Fibroblast of mammary gland (primary cell): ENCODE measurements at regions not wholly inside any gene's neighbourhood (a gene's known extent, or its start where the extent isn't known, plus 50 kb on each side); places are given as distances from the start of the nearest gene placed in this dataset.
A peak's percentile ranks its signal among the peaks of the same experiment; 100 is the strongest.

Experiments used
- DNase-seq: peaks from one replicate; pipeline ENCODE4 v3.0.0-alpha.2; 2010; ENCODE audit warnings: low read depth
- H3K4me3 ChIP-seq: 2 replicates; pipeline ENCODE4 v1.5.1; 2011; ENCODE audit warnings: low read depth, mild to moderate bottlenecking, low read length, moderate library complexity; ENCODE audit not compliant: control insufficient read depth
- TF ChIP-seq, protein P1 (sequence below): conservative IDR thresholded peaks from 2 replicates; pipeline ENCODE4 v1.5.1; 2011; ENCODE audit warnings: low read depth, low read length, inconsistent platforms; ENCODE audit not compliant: control insufficient read depth, insufficient read depth

GRCh38 chr10:129274748-129275474 lies 192.1 kb upstream of the MGMT start:
- TF ChIP-seq, protein P1, sequence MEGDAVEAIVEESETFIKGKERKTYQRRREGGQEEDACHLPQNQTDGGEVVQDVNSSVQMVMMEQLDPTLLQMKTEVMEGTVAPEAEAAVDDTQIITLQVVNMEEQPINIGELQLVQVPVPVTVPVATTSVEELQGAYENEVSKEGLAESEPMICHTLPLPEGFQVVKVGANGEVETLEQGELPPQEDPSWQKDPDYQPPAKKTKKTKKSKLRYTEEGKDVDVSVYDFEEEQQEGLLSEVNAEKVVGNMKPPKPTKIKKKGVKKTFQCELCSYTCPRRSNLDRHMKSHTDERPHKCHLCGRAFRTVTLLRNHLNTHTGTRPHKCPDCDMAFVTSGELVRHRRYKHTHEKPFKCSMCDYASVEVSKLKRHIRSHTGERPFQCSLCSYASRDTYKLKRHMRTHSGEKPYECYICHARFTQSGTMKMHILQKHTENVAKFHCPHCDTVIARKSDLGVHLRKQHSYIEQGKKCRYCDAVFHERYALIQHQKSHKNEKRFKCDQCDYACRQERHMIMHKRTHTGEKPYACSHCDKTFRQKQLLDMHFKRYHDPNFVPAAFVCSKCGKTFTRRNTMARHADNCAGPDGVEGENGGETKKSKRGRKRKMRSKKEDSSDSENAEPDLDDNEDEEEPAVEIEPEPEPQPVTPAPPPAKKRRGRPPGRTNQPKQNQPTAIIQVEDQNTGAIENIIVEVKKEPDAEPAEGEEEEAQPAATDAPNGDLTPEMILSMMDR: no peak
- DNase-seq: no peak
- no peak overlapping the region for H3K4me3 ChIP-seq

DNA sequence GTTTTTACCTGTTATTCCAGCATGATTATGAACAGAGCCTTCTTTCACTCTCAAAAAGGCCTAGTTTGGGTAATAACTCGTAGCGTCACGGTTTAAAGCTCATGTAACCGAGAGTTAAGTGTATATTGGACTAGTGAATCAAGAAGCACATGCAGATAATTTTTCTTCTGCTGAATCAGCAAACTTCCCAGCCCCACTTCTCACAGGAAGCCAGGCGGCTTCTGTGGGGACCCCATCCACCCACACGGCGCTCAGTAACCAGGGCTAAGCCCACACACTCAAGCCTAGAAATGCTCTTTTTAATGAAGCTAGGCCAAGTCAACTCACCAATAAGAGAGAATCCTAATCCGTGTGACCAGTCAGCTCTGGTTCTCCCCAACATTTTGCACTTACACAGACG lies 191.2 kb upstream of the MGMT start:
- no peak for DNase-seq
- TF ChIP-seq, protein P1: no peak
- no peak overlapping the region for H3K4me3 ChIP-seq

DNA sequence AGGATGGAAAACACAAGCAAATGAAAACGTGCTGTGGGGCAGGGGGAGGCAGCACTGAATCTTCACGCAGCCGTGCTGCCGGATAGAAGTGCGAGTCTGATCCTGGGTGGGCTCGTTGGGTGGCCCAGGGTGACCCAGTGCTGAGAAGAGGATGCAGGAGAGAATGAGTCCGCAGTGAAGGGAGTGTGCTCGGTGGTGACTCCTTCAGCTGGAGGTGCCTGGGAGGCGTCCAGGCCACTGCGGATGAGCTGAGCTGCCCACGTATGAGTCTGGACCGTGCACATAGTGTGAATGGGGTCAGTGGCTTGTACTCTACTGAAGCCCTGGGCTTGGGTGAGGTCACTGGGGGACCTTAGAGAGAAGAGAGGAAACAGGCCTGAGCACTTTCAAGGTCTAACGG lies 190.0 kb upstream of the MGMT start:
- peak; percentile 3 for DNase-seq
- H3K4me3 ChIP-seq: no peak overlapping the region
- TF ChIP-seq, protein P1: no peak

- no peak for DNase-seq
- TF ChIP-seq, protein P1: no peak
- H3K4me3 ChIP-seq: no peak overlapping the region
Observed at GRCh38 chr10:129277841-129278240, 189.2 kb upstream of the MGMT start.

- TF ChIP-seq, protein P1: no peak
- no peak for DNase-seq
- no peak overlapping the region for H3K4me3 ChIP-seq
Observed at GRCh38 chr10:129278686-129279085, 188.4 kb upstream of the MGMT start.

GRCh38 chr10:129279446-129280154 lies 187.4 kb upstream of the MGMT start:
- no peak overlapping the region for H3K4me3 ChIP-seq
- TF ChIP-seq, protein P1: no peak
- no peak for DNase-seq
